ENCODE measurements at regions not wholly inside any gene's neighbourhood (a gene's known extent, or its start where the extent isn't known, plus 50 kb on each side); places are given as distances from the start of the nearest gene placed in this dataset.

GRCh38 chr5:51082741-51083140 is 300.5 kb upstream of the ISL1 start:
- no peaks in the 10 kb centered on the region for H3K36me3 ChIP-seq (ENCODE audit: control insufficient read depth, insufficient read depth, low read length)
- no peak overlapping the region for H3K4me3 ChIP-seq (ENCODE audit: low read length)
- no peak overlapping the region for H3K9ac ChIP-seq (ENCODE audit: low read length)
- H3K27me3 ChIP-seq (ENCODE audit: control insufficient read depth, insufficient read depth, low read length): no peaks in the 10 kb centered on the region
- no peaks in the 10 kb centered on the region for H3K9me3 ChIP-seq (ENCODE audit: control insufficient read depth, low read length)
- H3K4me1 ChIP-seq (ENCODE audit: control insufficient read depth, insufficient read depth, low read length): no peaks in the 10 kb centered on the region

GRCh38 chr5:51091816-51092215 is 291.4 kb upstream of the ISL1 start:
- H3K9me3 ChIP-seq (ENCODE audit: control insufficient read depth, low read length): no peaks in the 10 kb centered on the region
- no peaks in the 10 kb centered on the region for H3K36me3 ChIP-seq (ENCODE audit: control insufficient read depth, insufficient read depth, low read length)
- no peaks in the 10 kb centered on the region for H3K4me1 ChIP-seq (ENCODE audit: control insufficient read depth, insufficient read depth, low read length)
- no peak overlapping the region for H3K9ac ChIP-seq (ENCODE audit: low read length)
- H3K27me3 ChIP-seq (ENCODE audit: control insufficient read depth, insufficient read depth, low read length): no peaks in the 10 kb centered on the region
- no peak overlapping the region for H3K4me3 ChIP-seq (ENCODE audit: low read length)

- H3K4me3 ChIP-seq (ENCODE audit: low read length): no peak overlapping the region
- H3K27me3 ChIP-seq (ENCODE audit: control insufficient read depth, insufficient read depth, low read length): no peaks in the 10 kb centered on the region
- H3K4me1 ChIP-seq (ENCODE audit: control insufficient read depth, insufficient read depth, low read length): no peaks in the 10 kb centered on the region
- H3K9me3 ChIP-seq (ENCODE audit: control insufficient read depth, low read length): no peaks in the 10 kb centered on the region
- H3K9ac ChIP-seq (ENCODE audit: low read length): no peak overlapping the region
- no peaks in the 10 kb centered on the region for H3K36me3 ChIP-seq (ENCODE audit: control insufficient read depth, insufficient read depth, low read length)
Observed at GRCh38 chr5:51095486-51095885, 287.8 kb upstream of the ISL1 start.

GRCh38 chr5:51096859-51097258 is 286.4 kb upstream of the ISL1 start:
- H3K27me3 ChIP-seq (ENCODE audit: control insufficient read depth, insufficient read depth, low read length): no peaks in the 10 kb centered on the region
- H3K4me3 ChIP-seq (ENCODE audit: low read length): no peak overlapping the region
- H3K9me3 ChIP-seq (ENCODE audit: control insufficient read depth, low read length): no peaks in the 10 kb centered on the region
- H3K9ac ChIP-seq (ENCODE audit: low read length): no peak overlapping the region
- no peaks in the 10 kb centered on the region for H3K4me1 ChIP-seq (ENCODE audit: control insufficient read depth, insufficient read depth, low read length)
- no peaks in the 10 kb centered on the region for H3K36me3 ChIP-seq (ENCODE audit: control insufficient read depth, insufficient read depth, low read length)

GRCh38 chr5:51099173-51099853 is 283.9 kb upstream of the ISL1 start:
- Histone ChIP-seq H3K9me3 (ENCODE audit: control insufficient read depth, low read length) (no peaks in the 10 kb centered on the region), H3K27me3 (ENCODE audit: control insufficient read depth, insufficient read depth, low read length) (no peaks in the 10 kb centered on the region), H3K4me3 (ENCODE audit: low read length) (no peak overlapping the region), H3K9ac (ENCODE audit: low read length) (no peak overlapping the region), H3K36me3 (ENCODE audit: control insufficient read depth, insufficient read depth, low read length) (no peaks in the 10 kb centered on the region), H3K4me1 (ENCODE audit: control insufficient read depth, insufficient read depth, low read length) (no peaks in the 10 kb centered on the region)

- no peaks in the 10 kb centered on the region for H3K27me3 ChIP-seq (ENCODE audit: control insufficient read depth, insufficient read depth, low read length)
- no peaks in the 10 kb centered on the region for H3K9me3 ChIP-seq (ENCODE audit: control insufficient read depth, low read length)
- no peak overlapping the region for H3K9ac ChIP-seq (ENCODE audit: low read length)
- H3K4me1 ChIP-seq (ENCODE audit: control insufficient read depth, insufficient read depth, low read length): no peaks in the 10 kb centered on the region
- H3K36me3 ChIP-seq (ENCODE audit: control insufficient read depth, insufficient read depth, low read length): no peaks in the 10 kb centered on the region
- no peak overlapping the region for H3K4me3 ChIP-seq (ENCODE audit: low read length)
Observed at GRCh38 chr5:51104556-51104955, 278.7 kb upstream of the ISL1 start.

- Histone ChIP-seq H3K27me3 (ENCODE audit: control insufficient read depth, insufficient read depth, low read length) (no peaks in the 10 kb centered on the region), H3K9me3 (ENCODE audit: control insufficient read depth, low read length) (no peaks in the 10 kb centered on the region), H3K36me3 (ENCODE audit: control insufficient read depth, insufficient read depth, low read length) (no peaks in the 10 kb centered on the region), H3K4me1 (ENCODE audit: control insufficient read depth, insufficient read depth, low read length) (no peaks in the 10 kb centered on the region), H3K4me3 (ENCODE audit: low read length) (no peak overlapping the region), H3K9ac (ENCODE audit: low read length) (no peak overlapping the region)
Observed at GRCh38 chr5:51109786-51110410, 273.4 kb upstream of the ISL1 start.

GRCh38 chr5:51131266-51131665 is 252.0 kb upstream of the ISL1 start:
- Histone ChIP-seq H3K27me3 (ENCODE audit: control insufficient read depth, insufficient read depth, low read length) (no peaks in the 10 kb centered on the region), H3K9ac (ENCODE audit: low read length) (no peak overlapping the region), H3K4me1 (ENCODE audit: control insufficient read depth, insufficient read depth, low read length) (no peaks in the 10 kb centered on the region), H3K9me3 (ENCODE audit: control insufficient read depth, low read length) (no peaks in the 10 kb centered on the region), H3K4me3 (ENCODE audit: low read length) (no peak overlapping the region), H3K36me3 (ENCODE audit: control insufficient read depth, insufficient read depth, low read length) (no peaks in the 10 kb centered on the region)

GRCh38 chr5:51138164-51138563 is 245.1 kb upstream of the ISL1 start:
- H3K36me3 ChIP-seq (ENCODE audit: control insufficient read depth, insufficient read depth, low read length): no peaks in the 10 kb centered on the region
- no peaks in the 10 kb centered on the region for H3K9me3 ChIP-seq (ENCODE audit: control insufficient read depth, low read length)
- H3K4me1 ChIP-seq (ENCODE audit: control insufficient read depth, insufficient read depth, low read length): no peaks in the 10 kb centered on the region
- no peaks in the 10 kb centered on the region for H3K27me3 ChIP-seq (ENCODE audit: control insufficient read depth, insufficient read depth, low read length)
- H3K4me3 ChIP-seq (ENCODE audit: low read length): no peak overlapping the region
- H3K9ac ChIP-seq (ENCODE audit: low read length): no peak overlapping the region

- H3K4me3 ChIP-seq (ENCODE audit: low read length): no peak overlapping the region
- no peak overlapping the region for H3K9ac ChIP-seq (ENCODE audit: low read length)
- H3K36me3 ChIP-seq (ENCODE audit: control insufficient read depth, insufficient read depth, low read length): no peaks in the 10 kb centered on the region
- H3K9me3 ChIP-seq (ENCODE audit: control insufficient read depth, low read length): peaks cover 3% of the 10 kb centered on the region
- H3K4me1 ChIP-seq (ENCODE audit: control insufficient read depth, insufficient read depth, low read length): no peaks in the 10 kb centered on the region
- H3K27me3 ChIP-seq (ENCODE audit: control insufficient read depth, insufficient read depth, low read length): no peaks in the 10 kb centered on the region
Observed at GRCh38 chr5:51148437-51148836, 234.8 kb upstream of the ISL1 start.

GRCh38 chr5:51156222-51156621 is 227.0 kb upstream of the ISL1 start:
- H3K9me3 ChIP-seq (ENCODE audit: control insufficient read depth, low read length): no peaks in the 10 kb centered on the region
- H3K4me3 ChIP-seq (ENCODE audit: low read length): no peak overlapping the region
- no peaks in the 10 kb centered on the region for H3K36me3 ChIP-seq (ENCODE audit: control insufficient read depth, insufficient read depth, low read length)
- no peak overlapping the region for H3K9ac ChIP-seq (ENCODE audit: low read length)
- H3K27me3 ChIP-seq (ENCODE audit: control insufficient read depth, insufficient read depth, low read length): no peaks in the 10 kb centered on the region
- H3K4me1 ChIP-seq (ENCODE audit: control insufficient read depth, insufficient read depth, low read length): no peaks in the 10 kb centered on the region

GRCh38 chr5:51156838-51157237 is 226.4 kb upstream of the ISL1 start:
- no peaks in the 10 kb centered on the region for H3K27me3 ChIP-seq (ENCODE audit: control insufficient read depth, insufficient read depth, low read length)
- no peaks in the 10 kb centered on the region for H3K9me3 ChIP-seq (ENCODE audit: control insufficient read depth, low read length)
- no peaks in the 10 kb centered on the region for H3K4me1 ChIP-seq (ENCODE audit: control insufficient read depth, insufficient read depth, low read length)
- H3K9ac ChIP-seq (ENCODE audit: low read length): no peak overlapping the region
- H3K4me3 ChIP-seq (ENCODE audit: low read length): no peak overlapping the region
- H3K36me3 ChIP-seq (ENCODE audit: control insufficient read depth, insufficient read depth, low read length): no peaks in the 10 kb centered on the region
